ENCODE measurements at regions not wholly inside any gene's neighbourhood (a gene's known extent, or its start where the extent isn't known, plus 50 kb on each side); places are given as distances from the start of the nearest gene placed in this dataset.

- Histone ChIP-seq H3K27ac (ENCODE audit: low read length) (no peak overlapping the region), H3K4me1 (ENCODE audit: insufficient read depth, low read length) (no peaks in the 10 kb centered on the region; the same call in 1 of the 2 replicates), H2AFZ (ENCODE audit: low read depth, low read length) (no peak overlapping the region), H4K20me1 (ENCODE audit: insufficient read depth, low read length) (no peaks in the 10 kb centered on the region), H3K9me3 (ENCODE audit: insufficient read depth, low read length, severe bottlenecking) (no peaks in the 10 kb centered on the region), H3K4me2 (ENCODE audit: insufficient read depth, low read length) (no peak overlapping the region), H3K9ac (ENCODE audit: low read depth, low read length) (no peak overlapping the region), H3K79me2 (ENCODE audit: insufficient read depth, low read length) (no peaks in the 10 kb centered on the region), H3K4me3 (ENCODE audit: low read depth in 1 of 2, low read length in 2 of 2) (no peak overlapping the region), H3K27me3 (ENCODE audit: insufficient read depth, low read length, poor library complexity) (no peaks in the 10 kb centered on the region), H3K36me3 (ENCODE audit: insufficient read depth, low read length) (no peaks in the 10 kb centered on the region)
- no peak for ATAC-seq (ENCODE audit: insufficient read depth, low read depth)
- DNase-seq, result no peak
- no peak for TF ChIP-seq EZH2 (IDR thresholded peaks at IDR 0.05; ENCODE audit: borderline replicate concordance, low read depth, low read length, severe bottlenecking)
- TF ChIP-seq, protein P1, sequence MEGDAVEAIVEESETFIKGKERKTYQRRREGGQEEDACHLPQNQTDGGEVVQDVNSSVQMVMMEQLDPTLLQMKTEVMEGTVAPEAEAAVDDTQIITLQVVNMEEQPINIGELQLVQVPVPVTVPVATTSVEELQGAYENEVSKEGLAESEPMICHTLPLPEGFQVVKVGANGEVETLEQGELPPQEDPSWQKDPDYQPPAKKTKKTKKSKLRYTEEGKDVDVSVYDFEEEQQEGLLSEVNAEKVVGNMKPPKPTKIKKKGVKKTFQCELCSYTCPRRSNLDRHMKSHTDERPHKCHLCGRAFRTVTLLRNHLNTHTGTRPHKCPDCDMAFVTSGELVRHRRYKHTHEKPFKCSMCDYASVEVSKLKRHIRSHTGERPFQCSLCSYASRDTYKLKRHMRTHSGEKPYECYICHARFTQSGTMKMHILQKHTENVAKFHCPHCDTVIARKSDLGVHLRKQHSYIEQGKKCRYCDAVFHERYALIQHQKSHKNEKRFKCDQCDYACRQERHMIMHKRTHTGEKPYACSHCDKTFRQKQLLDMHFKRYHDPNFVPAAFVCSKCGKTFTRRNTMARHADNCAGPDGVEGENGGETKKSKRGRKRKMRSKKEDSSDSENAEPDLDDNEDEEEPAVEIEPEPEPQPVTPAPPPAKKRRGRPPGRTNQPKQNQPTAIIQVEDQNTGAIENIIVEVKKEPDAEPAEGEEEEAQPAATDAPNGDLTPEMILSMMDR (IDR thresholded peaks at IDR 0.05; ENCODE audit: borderline replicate concordance, extremely low read depth, low read length, poor library complexity, severe bottlenecking), result no peak
Observed at GRCh38 chr15:96112018-96112417, 218.5 kb upstream of the NR2F2 start.

DNA sequence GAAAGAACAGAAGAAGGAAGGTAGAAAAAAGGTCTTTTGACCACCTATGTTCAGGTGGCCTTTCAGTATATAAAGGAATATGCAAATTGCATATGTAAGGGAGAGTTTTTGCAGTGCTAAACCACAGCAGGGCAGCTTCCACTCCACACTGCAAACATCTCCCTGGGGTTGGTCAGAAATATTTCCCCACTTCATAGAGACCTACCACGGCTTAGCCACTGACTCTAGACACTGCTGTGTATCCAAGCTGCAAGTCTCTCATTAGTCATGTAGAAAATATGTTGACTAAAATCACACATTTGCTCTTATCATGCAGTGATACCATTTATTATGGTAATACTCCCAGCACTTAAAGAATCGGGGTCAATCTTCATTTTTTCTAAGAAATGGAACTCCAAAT is 214.9 kb upstream of the NR2F2 start:
- ATAC-seq (ENCODE audit: insufficient read depth, low read depth), result no peak
- Histone ChIP-seq H2AFZ (ENCODE audit: low read depth, low read length) (no peak overlapping the region), H3K9ac (ENCODE audit: low read depth, low read length) (no peak overlapping the region), H3K27me3 (ENCODE audit: insufficient read depth, low read length, poor library complexity) (no peaks in the 10 kb centered on the region), H3K27ac (ENCODE audit: low read length) (no peak overlapping the region), H3K4me1 (ENCODE audit: insufficient read depth, low read length) (no peaks in the 10 kb centered on the region), H3K4me2 (ENCODE audit: insufficient read depth, low read length) (no peak overlapping the region), H3K79me2 (ENCODE audit: insufficient read depth, low read length) (no peaks in the 10 kb centered on the region), H3K36me3 (ENCODE audit: insufficient read depth, low read length) (no peaks in the 10 kb centered on the region), H3K9me3 (ENCODE audit: insufficient read depth, low read length, severe bottlenecking) (no peaks in the 10 kb centered on the region), H3K4me3 (ENCODE audit: low read depth in 1 of 2, low read length in 2 of 2) (no peak overlapping the region), H4K20me1 (ENCODE audit: insufficient read depth, low read length) (no peaks in the 10 kb centered on the region)
- TF ChIP-seq, protein P1 (IDR thresholded peaks at IDR 0.05; ENCODE audit: borderline replicate concordance, extremely low read depth, low read length, poor library complexity, severe bottlenecking), result no peak
- no peak for TF ChIP-seq EZH2 (IDR thresholded peaks at IDR 0.05; ENCODE audit: borderline replicate concordance, low read depth, low read length, severe bottlenecking)
- no peak for DNase-seq

GRCh38 chr15:96117270-96117669 is 213.2 kb upstream of the NR2F2 start:
- Histone ChIP-seq H3K4me3 (ENCODE audit: low read depth in 1 of 2, low read length in 2 of 2) (no peak overlapping the region), H3K9ac (ENCODE audit: low read depth, low read length) (no peak overlapping the region), H3K79me2 (ENCODE audit: insufficient read depth, low read length) (no peaks in the 10 kb centered on the region), H4K20me1 (ENCODE audit: insufficient read depth, low read length) (no peaks in the 10 kb centered on the region), H3K36me3 (ENCODE audit: insufficient read depth, low read length) (no peaks in the 10 kb centered on the region), H3K4me2 (ENCODE audit: insufficient read depth, low read length) (no peak overlapping the region), H2AFZ (ENCODE audit: low read depth, low read length) (no peak overlapping the region), H3K4me1 (ENCODE audit: insufficient read depth, low read length) (no peaks in the 10 kb centered on the region), H3K27ac (ENCODE audit: low read length) (no peak overlapping the region), H3K27me3 (ENCODE audit: insufficient read depth, low read length, poor library complexity) (no peaks in the 10 kb centered on the region), H3K9me3 (ENCODE audit: insufficient read depth, low read length, severe bottlenecking) (no peaks in the 10 kb centered on the region)
- DNase-seq (no peak), ATAC-seq (ENCODE audit: insufficient read depth, low read depth) (no peak)
- TF ChIP-seq EZH2 (IDR thresholded peaks at IDR 0.05; ENCODE audit: borderline replicate concordance, low read depth, low read length, severe bottlenecking), result no peak
- TF ChIP-seq, protein P1 (IDR thresholded peaks at IDR 0.05; ENCODE audit: borderline replicate concordance, extremely low read depth, low read length, poor library complexity, severe bottlenecking), result no peak

DNA sequence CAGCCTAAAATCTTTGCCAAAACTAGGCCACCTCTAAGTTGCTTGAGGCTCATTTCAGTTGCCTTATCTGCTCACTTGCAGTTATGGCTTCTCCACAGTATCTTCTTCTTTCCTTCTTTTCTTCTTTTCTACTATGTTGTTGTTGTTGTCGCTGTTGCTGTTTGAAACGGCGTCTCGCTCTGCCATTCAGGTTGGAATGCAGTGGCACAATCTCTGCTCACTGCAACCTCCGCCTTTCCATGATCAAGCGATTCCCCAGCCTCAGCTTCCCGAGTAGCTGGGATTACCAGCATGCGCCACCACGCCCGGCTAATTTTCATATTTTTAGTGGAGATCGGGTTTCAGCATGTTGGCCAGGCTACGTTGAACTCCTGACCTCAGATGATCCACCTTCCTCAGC is 210.8 kb upstream of the NR2F2 start:
- TF ChIP-seq, protein P1 (IDR thresholded peaks at IDR 0.05; ENCODE audit: borderline replicate concordance, extremely low read depth, low read length, poor library complexity, severe bottlenecking), result no peak
- no peak for TF ChIP-seq EZH2 (IDR thresholded peaks at IDR 0.05; ENCODE audit: borderline replicate concordance, low read depth, low read length, severe bottlenecking)
- no peak overlapping the region for H2AFZ ChIP-seq (ENCODE audit: low read depth, low read length)
- H3K9me3 ChIP-seq (ENCODE audit: insufficient read depth, low read length, severe bottlenecking), result no peaks in the 10 kb centered on the region
- no peaks in the 10 kb centered on the region for H4K20me1 ChIP-seq (ENCODE audit: insufficient read depth, low read length)
- H3K4me1 ChIP-seq (ENCODE audit: insufficient read depth, low read length), result no peaks in the 10 kb centered on the region
- H3K9ac ChIP-seq (ENCODE audit: low read depth, low read length), result no peak overlapping the region
- H3K36me3 ChIP-seq (ENCODE audit: insufficient read depth, low read length), result no peaks in the 10 kb centered on the region
- H3K27me3 ChIP-seq (ENCODE audit: insufficient read depth, low read length, poor library complexity), result no peaks in the 10 kb centered on the region
- H3K79me2 ChIP-seq (ENCODE audit: insufficient read depth, low read length), result no peaks in the 10 kb centered on the region
- no peak overlapping the region for H3K27ac ChIP-seq (ENCODE audit: low read length)
- H3K4me3 ChIP-seq (ENCODE audit: low read depth in 1 of 2, low read length in 2 of 2), result no peak overlapping the region
- DNase-seq (no peak), ATAC-seq (ENCODE audit: insufficient read depth, low read depth) (no peak)
- no peak overlapping the region for H3K4me2 ChIP-seq (ENCODE audit: insufficient read depth, low read length)
